ENCODE measurements at regions not wholly inside any gene's neighbourhood (a gene's known extent, or its start where the extent isn't known, plus 50 kb on each side); places are given as distances from the start of the nearest gene placed in this dataset.
"Not testable (repeated sequence)": the region's sequence is repeated elsewhere in the genome, so short reads cannot be mapped to it uniquely, and the experiment has no call there.

GRCh38 chr3:77707281-77707680, 667.4 kb downstream of the ROBO2 start:
- no peak for DNase-seq (ENCODE audit: low read depth)

- no peak for DNase-seq (ENCODE audit: low read depth)
These were observed 669.3 kb downstream of the ROBO2 start for GRCh38 chr3:77709155-77709554.

GRCh38 chr3:77718311-77718710, 678.4 kb downstream of the ROBO2 start:
- no peak for DNase-seq (ENCODE audit: low read depth)

GRCh38 chr3:77720460-77720971, 680.6 kb downstream of the ROBO2 start:
- DNase-seq (ENCODE audit: low read depth): no peak

- no peak for DNase-seq (ENCODE audit: low read depth)
These were observed 686.6 kb downstream of the ROBO2 start for GRCh38 chr3:77726517-77726916.

- no peak for DNase-seq (ENCODE audit: low read depth)
These were observed 706.1 kb downstream of the ROBO2 start for GRCh38 chr3:77746048-77746447.

- DNase-seq (ENCODE audit: low read depth): no peak
These were observed 707.0 kb downstream of the ROBO2 start for GRCh38 chr3:77746892-77747291.

- DNase-seq (ENCODE audit: low read depth): not testable (repeated sequence)
These were observed 716.6 kb downstream of the ROBO2 start for GRCh38 chr3:77756397-77756975.

- DNase-seq (ENCODE audit: low read depth): no peak
These were observed 732.6 kb downstream of the ROBO2 start for GRCh38 chr3:77772459-77772858.

GRCh38 chr3:77773084-77773483, 733.2 kb downstream of the ROBO2 start:
- DNase-seq (ENCODE audit: low read depth): no peak

GRCh38 chr3:77780278-77780996, 740.5 kb downstream of the ROBO2 start:
- DNase-seq (ENCODE audit: low read depth): no peak

GRCh38 chr3:77786216-77786615, 746.3 kb downstream of the ROBO2 start:
- DNase-seq (ENCODE audit: low read depth): no peak

GRCh38 chr3:77795013-77795412, 755.1 kb downstream of the ROBO2 start:
- DNase-seq (ENCODE audit: low read depth): no peak

- DNase-seq (ENCODE audit: low read depth): no peak
These were observed 759.4 kb downstream of the ROBO2 start for GRCh38 chr3:77799278-77799677.

- no peak for DNase-seq (ENCODE audit: low read depth)
These were observed 761.0 kb downstream of the ROBO2 start for GRCh38 chr3:77800893-77801292.

- no peak for DNase-seq (ENCODE audit: low read depth)
These were observed 767.4 kb downstream of the ROBO2 start for GRCh38 chr3:77807312-77807711.

- no peak for DNase-seq (ENCODE audit: low read depth)
These were observed 774.9 kb downstream of the ROBO2 start for GRCh38 chr3:77814845-77815244.

- DNase-seq (ENCODE audit: low read depth): no peak
These were observed 775.6 kb downstream of the ROBO2 start for GRCh38 chr3:77815467-77815866.

- DNase-seq (ENCODE audit: low read depth): no peak
These were observed 776.5 kb downstream of the ROBO2 start for GRCh38 chr3:77816366-77816765.

- peak; percentile 12 for DNase-seq (ENCODE audit: low read depth)
These were observed 785.3 kb downstream of the ROBO2 start for GRCh38 chr3:77825001-77825827.

GRCh38 chr3:77835921-77836320, 796.0 kb downstream of the ROBO2 start:
- no peak for DNase-seq (ENCODE audit: low read depth)

GRCh38 chr3:77837456-77838025, 797.6 kb downstream of the ROBO2 start:
- no peak for DNase-seq (ENCODE audit: low read depth)

GRCh38 chr3:77859156-77859555, 819.3 kb downstream of the ROBO2 start:
- no peak for DNase-seq (ENCODE audit: low read depth)
